ENCODE measurements at regions not wholly inside any gene's neighbourhood (a gene's known extent, or its start where the extent isn't known, plus 50 kb on each side); places are given as distances from the start of the nearest gene placed in this dataset.

- no TSS peak for BruUV-seq (replicated peaks)
- CTCF ChIA-PET = no interaction called here
- POLR2A ChIA-PET = no interaction called here
- Histone ChIP-seq H3K9ac (replicated peaks; ENCODE audit: extremely low read depth, insufficient read depth, low read length) (no peak overlapping the region), H4K20me1 (replicated peaks; ENCODE audit: control insufficient read depth, extremely low read depth, insufficient read depth, low read length) (no peaks in the 10 kb centered on the region), H3K27me3 (ENCODE audit: control insufficient read depth in 2 of 2, insufficient read depth in 2 of 2, low read length in 2 of 2) (no peaks in the 10 kb centered on the region), H3K9me3 (replicated peaks; ENCODE audit: control insufficient read depth, insufficient read depth, low read length) (peaks cover 2% of the 10 kb centered on the region), H3K4me1 (ENCODE audit: control insufficient read depth, extremely low read depth, insufficient read depth, low read length) (no peaks in the 10 kb centered on the region), H3K4me3 (replicated peaks in 1 of 3; ENCODE audit: insufficient read depth in 1 of 3, low read depth in 1 of 3, low read length in 3 of 3) (no peak overlapping the region), H2AFZ (ENCODE audit: low read depth, low read length) (no peak overlapping the region), H3K27ac (ENCODE audit: insufficient read depth, low read depth, low read length) (no peak overlapping the region), H3K36me3 (ENCODE audit: control insufficient read depth in 2 of 2, extremely low read depth in 1 of 2, insufficient read depth in 2 of 2, low read length in 2 of 2) (no peaks in the 10 kb centered on the region), H3K79me2 (ENCODE audit: control insufficient read depth, insufficient read depth, low read length) (no peaks in the 10 kb centered on the region), H3K4me2 (ENCODE audit: insufficient read depth, low read length) (no peak overlapping the region), H3K9me1 (replicated peaks; ENCODE audit: control insufficient read depth, extremely low read depth, insufficient read depth, low read length) (no peaks in the 10 kb centered on the region)
- dilution Hi-C loops (cut with MboI; ENCODE audit: extremely low pct_ligation_motif_present, low sequenced_read_pairs) = no loop called here
- FAIRE-seq (no peak), DNase-seq (ENCODE audit: low read depth, low spot score) (no peak)
- intact Hi-C loops (cut with micrococcal nuclease) = no loop called here
- no peak for TF ChIP-seq GATA2 (IDR thresholded peaks at IDR 0.05; ENCODE audit: insufficient read depth, insufficient read length, low read depth, low read length)
- no peak for TF ChIP-seq EZH2 (IDR thresholded peaks at IDR 0.05; ENCODE audit: borderline replicate concordance, low read depth, low read length, severe bottlenecking)
These were observed 868.1 kb upstream of the CDH9 start for GRCh38 chr5:27906481-27906880.

GRCh38 chr5:27900761-27901160, 862.4 kb upstream of the CDH9 start:
- Histone ChIP-seq H3K4me1 (ENCODE audit: control insufficient read depth, extremely low read depth, insufficient read depth, low read length) (no peaks in the 10 kb centered on the region), H3K9ac (replicated peaks; ENCODE audit: extremely low read depth, insufficient read depth, low read length) (no peak overlapping the region), H3K9me3 (replicated peaks; ENCODE audit: control insufficient read depth, insufficient read depth, low read length) (peaks cover 2% of the 10 kb centered on the region), H3K79me2 (ENCODE audit: control insufficient read depth, insufficient read depth, low read length) (no peaks in the 10 kb centered on the region), H3K4me3 (replicated peaks in 1 of 3; ENCODE audit: insufficient read depth in 1 of 3, low read depth in 1 of 3, low read length in 3 of 3) (no peak overlapping the region), H3K36me3 (ENCODE audit: control insufficient read depth in 2 of 2, extremely low read depth in 1 of 2, insufficient read depth in 2 of 2, low read length in 2 of 2) (no peaks in the 10 kb centered on the region), H4K20me1 (replicated peaks; ENCODE audit: control insufficient read depth, extremely low read depth, insufficient read depth, low read length) (no peaks in the 10 kb centered on the region), H3K9me1 (replicated peaks; ENCODE audit: control insufficient read depth, extremely low read depth, insufficient read depth, low read length) (no peaks in the 10 kb centered on the region), H2AFZ (ENCODE audit: low read depth, low read length) (no peak overlapping the region), H3K4me2 (ENCODE audit: insufficient read depth, low read length) (no peak overlapping the region), H3K27me3 (ENCODE audit: control insufficient read depth in 2 of 2, insufficient read depth in 2 of 2, low read length in 2 of 2) (no peaks in the 10 kb centered on the region), H3K27ac (ENCODE audit: insufficient read depth, low read depth, low read length) (no peak overlapping the region)
- POLR2A ChIA-PET = no interaction called here
- CTCF ChIA-PET = no interaction called here
- dilution Hi-C loops (cut with MboI; ENCODE audit: extremely low pct_ligation_motif_present, low sequenced_read_pairs) (no loop called here), intact Hi-C loops (cut with micrococcal nuclease) (no loop called here)
- FAIRE-seq = no peak
- TF ChIP-seq JUN (IDR thresholded peaks at IDR 0.05; ENCODE audit: borderline replicate concordance, insufficient read depth, insufficient read length, low read depth) (no peak), MYC (IDR thresholded peaks at IDR 0.05; ENCODE audit: low read depth, low read length) (no peak), POLR2A (IDR thresholded peaks at IDR 0.05; ENCODE audit: low read depth, low read length) (no peak), CTCF (IDR thresholded peaks at IDR 0.05; ENCODE audit: extremely low read depth in 1 of 2, insufficient read depth in 1 of 2, low read depth in 1 of 2, low read length in 2 of 2) (no peak), GATA2 (IDR thresholded peaks at IDR 0.05; ENCODE audit: insufficient read depth, insufficient read length, low read depth, low read length) (no peak), POLR2AphosphoS5 (IDR thresholded peaks at IDR 0.05; ENCODE audit: insufficient read depth, low read depth, low read length) (no peak), FOS (IDR thresholded peaks at IDR 0.05; ENCODE audit: borderline replicate concordance, insufficient read depth, low read length) (no peak), MAX (IDR thresholded peaks at IDR 0.05; ENCODE audit: insufficient read depth, insufficient read length) (no peak)
- no peak for DNase-seq (ENCODE audit: low read depth, low spot score)
- BruUV-seq (replicated peaks) = no TSS peak

Measured in endothelial cell of umbilical vein (primary cell).